Kidney glomerular epithelial cell (primary cell): ENCODE measurements at regions not wholly inside any gene's neighbourhood (a gene's known extent, or its start where the extent isn't known, plus 50 kb on each side); places are given as distances from the start of the nearest gene placed in this dataset.

Source experiments
- DNase-seq: peaks from one replicate; lab custom pipeline; 2025; lab: John Stamatoyannopoulos, UW

GRCh38 chr3:56985460-56985859 is 75.0 kb upstream of the SPATA12 start:
- DNase-seq, result no peak

GRCh38 chr3:56983427-56983826 is 77.0 kb upstream of the SPATA12 start:
- no peak for DNase-seq

- no peak for DNase-seq
These were observed 78.8 kb upstream of the SPATA12 start for GRCh38 chr3:56981445-56982230.

GRCh38 chr3:56980798-56981390 is 79.6 kb upstream of the SPATA12 start:
- peak; percentile 85 for DNase-seq

GRCh38 chr3:56980243-56980642 is 80.2 kb upstream of the SPATA12 start:
- DNase-seq, result no peak

GRCh38 chr3:56979791-56980190 is 80.7 kb upstream of the SPATA12 start:
- no peak for DNase-seq

- no peak for DNase-seq
These were observed 82.9 kb upstream of the SPATA12 start for GRCh38 chr3:56977561-56977889.

- DNase-seq, result no peak
These were observed 83.6 kb upstream of the SPATA12 start for GRCh38 chr3:56976651-56977560.

- DNase-seq, result no peak
These were observed 84.9 kb upstream of the SPATA12 start for GRCh38 chr3:56975567-56975966.

- no peak for DNase-seq
These were observed 86.1 kb upstream of the SPATA12 start for GRCh38 chr3:56974247-56974930.

GRCh38 chr3:56971816-56972215 is 88.6 kb upstream of the SPATA12 start:
- DNase-seq, result no peak

- DNase-seq, result no peak
These were observed 89.2 kb upstream of the SPATA12 start for GRCh38 chr3:56971261-56971660.

GRCh38 chr3:56970461-56970879 is 90.0 kb upstream of the SPATA12 start:
- DNase-seq, result peak; percentile 11

GRCh38 chr3:56969851-56970250 is 90.6 kb upstream of the SPATA12 start:
- no peak for DNase-seq

GRCh38 chr3:56966509-56966908 is 94.0 kb upstream of the SPATA12 start:
- no peak for DNase-seq

GRCh38 chr3:56966104-56966503 is 94.4 kb upstream of the SPATA12 start:
- DNase-seq, result no peak

- no peak for DNase-seq
These were observed 97.5 kb upstream of the SPATA12 start for GRCh38 chr3:56962922-56963321.

GRCh38 chr3:56962206-56962605 is 98.3 kb upstream of the SPATA12 start:
- DNase-seq, result no peak

GRCh38 chr3:56960234-56960917 is 100.1 kb upstream of the SPATA12 start:
- no peak for DNase-seq

GRCh38 chr3:56958879-56959278 is 101.6 kb upstream of the SPATA12 start:
- no peak for DNase-seq

GRCh38 chr3:56957522-56957921 is 102.9 kb upstream of the SPATA12 start:
- no peak for DNase-seq

- DNase-seq, result no peak
These were observed 103.6 kb upstream of the SPATA12 start for GRCh38 chr3:56956906-56957305.
